C4-2B (cell line): ENCODE measurements at regions not wholly inside any gene's neighbourhood (a gene's known extent, or its start where the extent isn't known, plus 50 kb on each side); places are given as distances from the start of the nearest gene placed in this dataset.
"Not testable (repeated sequence)": the region's sequence is repeated elsewhere in the genome, so short reads cannot be mapped to it uniquely, and the experiment has no call there.

Experiments used
- H3K27ac ChIP-seq: fragments of 450-650 bp; 2 replicates; pipeline ENCODE4 v1.5.1; 2017
- ZFX ChIP-seq: fragments of 450-650 bp; IDR thresholded peaks from 2 replicates; pipeline ENCODE4 v1.6.1; 2017
- TF ChIP-seq, protein P1 (sequence below): fragments of 450-650 bp; conservative IDR thresholded peaks from 2 replicates; pipeline ENCODE4 v1.5.1; 2017; ENCODE audit warnings: mild to moderate bottlenecking

DNA sequence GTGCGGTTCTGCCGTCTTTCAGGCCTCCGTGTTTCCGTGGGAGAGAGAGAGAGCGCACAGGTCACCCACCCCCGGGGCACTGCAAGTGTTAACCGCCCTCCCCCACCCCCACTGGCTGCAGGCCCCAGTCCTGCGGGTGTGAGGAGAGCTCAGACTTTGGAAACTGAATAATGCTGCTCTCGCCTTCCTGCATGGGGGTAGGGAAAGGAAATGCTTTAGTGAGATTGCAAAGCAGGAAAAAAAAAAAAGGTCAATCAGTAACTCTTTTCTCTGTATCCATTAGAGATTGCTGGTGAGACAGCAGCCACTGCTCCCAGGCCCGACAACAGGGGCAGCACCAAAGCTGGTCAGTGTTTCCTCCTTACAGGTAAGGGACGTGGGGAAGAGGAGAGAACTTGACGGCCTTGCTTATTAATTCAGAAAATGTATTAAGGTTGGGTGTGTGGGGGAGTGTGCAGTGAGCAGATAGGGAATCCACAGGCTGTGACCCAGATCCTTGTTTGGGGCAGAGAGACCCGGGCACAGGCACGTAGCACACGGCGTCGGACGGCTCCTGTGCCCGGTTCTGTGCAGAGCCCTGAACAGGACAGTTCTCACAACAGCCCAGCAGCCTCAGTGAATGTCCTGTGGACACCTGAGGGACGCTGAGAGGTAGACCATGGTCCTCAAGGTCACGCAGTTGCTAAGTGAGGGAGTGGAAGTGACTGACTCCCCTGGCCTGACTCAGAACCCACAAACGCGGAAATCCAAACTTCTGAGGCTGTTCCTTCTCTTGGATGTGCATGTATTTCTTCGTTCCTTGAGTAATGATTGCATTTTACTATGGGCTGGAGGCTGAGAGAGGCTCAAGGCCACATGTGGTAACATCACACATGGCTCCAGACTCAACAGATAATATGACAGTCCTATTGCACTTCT is 156.5 kb downstream of the FOXL1 start:
- TF ChIP-seq, protein P1, sequence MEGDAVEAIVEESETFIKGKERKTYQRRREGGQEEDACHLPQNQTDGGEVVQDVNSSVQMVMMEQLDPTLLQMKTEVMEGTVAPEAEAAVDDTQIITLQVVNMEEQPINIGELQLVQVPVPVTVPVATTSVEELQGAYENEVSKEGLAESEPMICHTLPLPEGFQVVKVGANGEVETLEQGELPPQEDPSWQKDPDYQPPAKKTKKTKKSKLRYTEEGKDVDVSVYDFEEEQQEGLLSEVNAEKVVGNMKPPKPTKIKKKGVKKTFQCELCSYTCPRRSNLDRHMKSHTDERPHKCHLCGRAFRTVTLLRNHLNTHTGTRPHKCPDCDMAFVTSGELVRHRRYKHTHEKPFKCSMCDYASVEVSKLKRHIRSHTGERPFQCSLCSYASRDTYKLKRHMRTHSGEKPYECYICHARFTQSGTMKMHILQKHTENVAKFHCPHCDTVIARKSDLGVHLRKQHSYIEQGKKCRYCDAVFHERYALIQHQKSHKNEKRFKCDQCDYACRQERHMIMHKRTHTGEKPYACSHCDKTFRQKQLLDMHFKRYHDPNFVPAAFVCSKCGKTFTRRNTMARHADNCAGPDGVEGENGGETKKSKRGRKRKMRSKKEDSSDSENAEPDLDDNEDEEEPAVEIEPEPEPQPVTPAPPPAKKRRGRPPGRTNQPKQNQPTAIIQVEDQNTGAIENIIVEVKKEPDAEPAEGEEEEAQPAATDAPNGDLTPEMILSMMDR, result no peak
- TF ChIP-seq ZFX, result no peak
- H3K27ac ChIP-seq, result no peak overlapping the region

DNA sequence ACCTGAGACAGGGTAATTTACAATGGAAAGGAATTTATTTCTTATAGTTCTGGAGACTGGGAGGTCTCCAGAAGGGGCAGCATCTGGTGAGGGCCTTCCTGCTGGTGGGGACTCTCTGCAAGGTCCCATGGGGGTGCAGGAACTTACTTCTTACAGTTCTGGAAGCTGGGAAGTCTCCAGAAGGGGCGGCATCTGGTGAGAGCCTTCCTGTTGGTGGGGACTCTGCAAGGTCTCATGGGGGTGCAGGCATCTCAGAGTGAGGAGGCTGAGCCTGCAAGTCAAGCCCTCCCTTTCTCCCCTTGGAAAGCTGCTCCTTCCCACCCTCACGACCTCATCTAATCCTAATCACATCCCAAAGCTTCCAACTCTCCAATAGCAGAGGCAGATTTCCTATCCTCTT is 157.4 kb downstream of the FOXL1 start:
- no peak overlapping the region for H3K27ac ChIP-seq
- TF ChIP-seq, protein P1, result no peak
- TF ChIP-seq ZFX, result no peak

DNA sequence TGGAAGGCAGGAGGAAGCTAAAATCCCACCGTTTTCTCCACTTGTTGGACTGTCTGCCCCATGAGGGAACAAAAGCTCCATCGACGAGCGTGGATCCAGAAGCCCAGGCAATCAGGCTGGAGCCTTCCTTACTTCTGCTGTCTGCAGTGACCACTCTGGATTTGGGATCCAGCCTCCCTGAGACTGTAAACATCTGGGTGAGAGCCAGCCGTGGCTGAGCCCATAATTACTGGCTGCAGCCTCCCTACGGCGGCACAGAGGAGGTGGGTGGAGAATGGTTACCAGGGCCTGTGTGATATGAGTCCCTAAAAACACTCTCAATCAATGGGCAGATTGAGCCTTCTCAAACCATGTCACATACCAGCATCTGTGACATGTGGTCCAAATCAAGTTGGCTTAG is 158.2 kb downstream of the FOXL1 start:
- TF ChIP-seq ZFX, result no peak
- TF ChIP-seq, protein P1, result no peak
- no peak overlapping the region for H3K27ac ChIP-seq

DNA sequence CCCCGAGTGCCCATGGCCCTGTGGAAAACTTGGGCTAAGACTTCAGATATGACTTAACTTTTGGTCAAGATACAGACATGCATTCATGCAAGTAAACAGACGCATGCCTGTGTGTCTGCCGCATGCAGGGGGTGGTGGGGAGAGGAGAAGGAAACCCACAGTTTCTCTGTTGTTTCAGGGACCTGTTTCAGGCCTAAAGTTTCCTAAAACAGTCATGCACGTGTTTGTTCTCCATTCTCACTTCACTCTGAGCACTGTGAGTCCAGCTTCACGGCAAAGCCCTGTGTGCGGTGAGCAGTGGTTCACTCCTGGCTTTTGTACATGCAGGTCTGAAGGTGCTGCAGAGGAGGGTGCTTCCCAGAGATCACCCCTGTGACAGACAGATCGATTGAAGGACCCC is 158.7 kb downstream of the FOXL1 start:
- TF ChIP-seq ZFX, result no peak
- TF ChIP-seq, protein P1, result no peak
- no peak overlapping the region for H3K27ac ChIP-seq

DNA sequence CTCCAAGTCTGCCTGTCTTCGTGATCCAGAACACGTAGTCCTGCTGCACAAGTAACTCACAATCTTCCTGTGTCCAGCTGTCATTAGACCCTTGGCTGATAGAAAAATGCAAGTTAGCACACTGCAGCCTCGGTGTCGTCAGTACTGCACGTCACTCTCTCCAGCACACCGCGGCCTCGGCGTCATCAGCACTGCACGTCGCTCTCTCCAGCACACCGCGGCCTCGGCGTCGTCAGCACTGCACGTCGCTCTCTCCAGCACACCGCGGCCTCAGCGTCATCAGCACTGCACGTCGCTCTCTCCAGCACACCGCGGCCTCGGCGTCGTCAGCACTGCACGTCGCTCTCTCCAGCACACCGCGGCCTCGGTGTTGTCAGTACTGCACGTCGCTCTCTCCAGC is 160.0 kb downstream of the FOXL1 start:
- H3K27ac ChIP-seq, result not testable (repeated sequence)

DNA sequence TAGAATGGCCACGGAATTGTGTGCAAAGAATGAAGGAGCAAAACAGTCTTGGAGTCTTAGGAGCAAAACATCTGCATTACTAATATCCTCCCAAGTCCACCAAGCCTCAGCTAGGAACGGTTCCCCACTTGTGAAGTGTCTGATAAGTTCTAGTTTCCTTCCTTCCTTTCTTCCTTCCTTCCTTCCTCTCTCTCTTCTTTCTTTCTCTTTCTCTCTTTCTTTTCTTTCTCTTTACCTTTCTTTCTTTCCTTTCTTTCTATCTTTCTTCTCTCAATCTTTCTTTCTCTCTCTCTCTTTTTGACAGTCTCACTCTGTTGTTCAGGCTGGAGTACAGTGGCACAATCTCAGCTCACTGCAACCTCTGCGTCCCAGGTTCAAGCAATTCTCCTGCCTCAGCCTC is 160.8 kb downstream of the FOXL1 start:
- H3K27ac ChIP-seq, result no peak overlapping the region
- TF ChIP-seq ZFX, result no peak
- TF ChIP-seq, protein P1, result no peak

DNA sequence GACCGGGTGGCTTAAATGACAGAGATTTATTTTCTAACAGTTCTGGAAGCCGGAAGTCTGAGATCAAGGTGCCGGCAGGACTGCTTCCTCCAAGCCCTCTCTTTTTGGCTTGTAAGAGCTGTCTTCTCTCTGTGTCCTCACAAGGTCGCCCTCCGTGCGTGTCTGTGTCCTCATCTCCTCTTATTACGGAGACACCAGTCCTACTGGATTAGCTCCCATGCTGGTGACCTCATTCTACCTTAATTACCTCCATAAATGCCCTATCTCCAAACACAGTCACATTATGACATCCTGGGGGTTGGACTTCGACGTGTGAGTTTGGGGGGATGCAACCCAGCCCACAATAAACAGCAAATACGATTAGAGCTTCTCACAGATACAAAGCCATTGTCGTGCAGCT is 161.5 kb downstream of the FOXL1 start:
- no peak overlapping the region for H3K27ac ChIP-seq
- TF ChIP-seq, protein P1, result no peak
- TF ChIP-seq ZFX, result no peak

DNA sequence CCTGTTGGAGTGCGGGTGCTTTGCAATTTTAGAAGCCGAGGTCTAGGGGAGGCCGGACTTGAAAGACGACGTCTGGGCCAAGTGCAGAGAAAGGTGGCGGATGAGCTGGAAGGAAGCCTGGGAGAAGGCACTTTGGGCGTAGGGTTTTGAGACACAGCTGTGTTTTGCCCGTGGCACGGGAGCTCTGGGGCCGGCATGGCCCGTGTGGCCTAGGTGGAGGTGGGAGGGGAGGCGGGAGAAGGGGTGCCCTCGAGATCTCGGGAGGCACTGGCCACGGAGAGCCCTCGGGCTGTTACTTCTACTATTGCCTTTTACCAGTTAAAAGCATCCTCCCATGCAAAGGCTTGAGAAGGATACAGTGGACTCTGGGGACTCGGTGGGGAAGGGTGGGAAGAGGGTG is 161.9 kb downstream of the FOXL1 start:
- no peak overlapping the region for H3K27ac ChIP-seq

More for the DNA sequence above, 161.9 kb downstream of the FOXL1 start:
- no peak for TF ChIP-seq ZFX
- TF ChIP-seq, protein P1, result no peak
